Pancreas (tissue), 10 donors: ENCODE measurements at regions not wholly inside any gene's neighbourhood (a gene's known extent, or its start where the extent isn't known, plus 50 kb on each side); places are given as distances from the start of the nearest gene placed in this dataset.
A peak's percentile ranks its signal among the peaks of the same experiment; 100 is the strongest.

Experiments used
- ATAC-seq, 4 donors: fragments of 200-7000 bp; cut with Tn5 transposase; one replicate each; pipeline versions ENCODE4 v1.8.0 to v1.9.1; 2020; ENCODE audit warnings: mild to moderate bottlenecking in 4 of 4, moderate library complexity in 4 of 4
- DNase-seq, 6 donors: peaks; one replicate each; pipeline ENCODE4 v3.0.0-alpha.2; 2020
- FAIRE-seq: peaks from 2 replicates; lab custom pipeline; 2012; peaks lifted over from hg19 to GRCh38; lab: Jason Lieb, UNC
- H3K27ac ChIP-seq, 4 donors: fragments of 200-600 bp; sonication (generic); 1 replicate in 3 of 4; 2 replicates in 1 of 4; pipeline versions ENCODE4 v1.5.0 to v1.8.0; 2020
- H3K27me3 ChIP-seq, 4 donors: fragments of 200-600 bp; one replicate each; pipeline ENCODE4 v1.8.0; 2021
- H3K36me3 ChIP-seq, 3 donors: fragments of 200-600 bp; sonication (generic) in 1 of 3; one replicate each; pipeline versions ENCODE4 v1.5.0 to v1.8.0; 2020 to 2021
- H3K4me1 ChIP-seq, 3 donors: fragments of 200-600 bp; one replicate each; pipeline ENCODE4 v1.8.0; 2021
- H3K4me3 ChIP-seq, 4 donors: fragments of 200-600 bp; sonication (generic) in 2 of 4; one replicate each; pipeline versions ENCODE4 v1.5.0 to v1.8.0; 2020 to 2021
- H3K9me3 ChIP-seq, 4 donors: fragments of 200-600 bp; one replicate each; pipeline ENCODE4 v1.8.0; 2021
- CTCF ChIP-seq, 4 donors: fragments of 200-600 bp; sonication (generic) in 3 of 4; IDR thresholded peaks; one replicate each; pipeline versions ENCODE4 v1.5.0 to v1.8.0; 2021; ENCODE audit warnings: antibody characterized with exemption in 4 of 4
- whole genome bisulfite sequencing, 2 donors: extraction: QIAGEN DNeasy Blood & Tissue Kit; methylation state at CpG; one replicate each; pipeline ENCODE4 v1.1.7; 2013; 5-methylcytosine and 5-hydroxymethylcytosine counted together
- intact Hi-C, 3 donors: fragments of 100-400 bp; cut with DNase I; formaldehyde crosslinking; loops; one replicate each; pipeline versions ENCODE4 v1.11.1 to v1.14.2; 2022
- donor health status: healthy with polysubstance abuse.
- donor health status: DM: no; HTN: no; CAD: no; lungs with moderate emphysema.
- donor health status: DM: no; HTN: no; CAD: no.
- donor health status: control.
- donor health status: control.
- donor health status: Bipolar disorder and iron deficiency.
- donor health status: DM: yes; HTN: yes; CAD: no.
- donor health status: DM: no; HTN: no; CAD: no.
- donor health status: DM: no; HTN: no; CAD: no.
- donor health status: DM: yes; HTN: yes; CAD: no.

GRCh38 chr7:86933295-86933845 lies 126.1 kb downstream of the ELAPOR2 start:
- DNase-seq = no peak
- H3K36me3 ChIP-seq = no peaks in the 10 kb centered on the region
- no peak overlapping the region for H3K4me3 ChIP-seq
- FAIRE-seq = no peak
- WGBS, 2 donors = 67 to 71% methylated on average over 4 of the region's 4 CpGs
- no peak for TF ChIP-seq CTCF (IDR thresholded peaks at IDR 0.05)
- intact Hi-C loops = loop anchor here in 1 of 3 donors (10.0 kb wide), 1 partner anchor 211 kb away; no protein-coding TSS in a partner anchor
- H3K9me3 ChIP-seq = no peaks in the 10 kb centered on the region
- no peaks in the 10 kb centered on the region for H3K4me1 ChIP-seq
- H3K27me3 ChIP-seq = no peaks in the 10 kb centered on the region
- ATAC-seq = no peak
- no peak overlapping the region for H3K27ac ChIP-seq

GRCh38 chr7:86932038-86932512 lies 127.4 kb downstream of the ELAPOR2 start:
- H3K9me3 ChIP-seq = no peaks in the 10 kb centered on the region
- no peak overlapping the region for H3K4me3 ChIP-seq
- WGBS, 2 donors = 82 to 85% methylated on average over 3 of the region's 3 CpGs
- ATAC-seq = peak in 3 of 4 donors; percentile 41 to 58 (median 50)
- H3K4me1 ChIP-seq = no peaks in the 10 kb centered on the region
- intact Hi-C loops = loop anchor here in 1 of 3 donors (10.0 kb wide), 1 partner anchor 213 kb away; no protein-coding TSS in a partner anchor
- no peaks in the 10 kb centered on the region for H3K27me3 ChIP-seq
- no peak overlapping the region for H3K27ac ChIP-seq
- no peak for DNase-seq
- no peak for TF ChIP-seq CTCF (IDR thresholded peaks at IDR 0.05)
- no peaks in the 10 kb centered on the region for H3K36me3 ChIP-seq
- no peak for FAIRE-seq

GRCh38 chr7:86931439-86931838 lies 128.0 kb downstream of the ELAPOR2 start:
- no peaks in the 10 kb centered on the region for H3K9me3 ChIP-seq
- no peak for TF ChIP-seq CTCF (IDR thresholded peaks at IDR 0.05)
- H3K27me3 ChIP-seq = no peaks in the 10 kb centered on the region
- intact Hi-C loops = loop anchor here in 1 of 3 donors (10.0 kb wide), 1 partner anchor 213 kb away; no protein-coding TSS in a partner anchor
- no peaks in the 10 kb centered on the region for H3K36me3 ChIP-seq
- H3K4me3 ChIP-seq = no peak overlapping the region
- no peak for FAIRE-seq
- no peaks in the 10 kb centered on the region for H3K4me1 ChIP-seq
- H3K27ac ChIP-seq = no peak overlapping the region
- 71% methylated on average over 2 of the region's 2 CpGs for WGBS, 2 donors
- DNase-seq = no peak
- ATAC-seq = no peak

GRCh38 chr7:86930554-86931307 lies 128.7 kb downstream of the ELAPOR2 start:
- Histone ChIP-seq H3K27me3 (no peaks in the 10 kb centered on the region), H3K4me1 (no peaks in the 10 kb centered on the region), H3K27ac (no peak overlapping the region), H3K9me3 (no peaks in the 10 kb centered on the region), H3K4me3 (no peak overlapping the region), H3K36me3 (no peaks in the 10 kb centered on the region)
- ATAC-seq = no peak
- WGBS, 2 donors = 81 to 85% methylated on average over 5 of the region's 5 CpGs
- no peak for DNase-seq
- no peak for FAIRE-seq
- TF ChIP-seq CTCF (IDR thresholded peaks at IDR 0.05) = no peak
- intact Hi-C loops = loop anchor here in 1 of 3 donors (10.0 kb wide), 1 partner anchor 214 kb away; no protein-coding TSS in a partner anchor
